SK-N-SH (cell line): ENCODE measurements at regions not wholly inside any gene's neighbourhood (a gene's known extent, or its start where the extent isn't known, plus 50 kb on each side); places are given as distances from the start of the nearest gene placed in this dataset.
A peak's percentile ranks its signal among the peaks of the same experiment; 100 is the strongest.

ENCODE experiments used
- GATA2 ChIP-seq: sonication (generic); formaldehyde crosslinking; IDR thresholded peaks from 2 replicates; pipeline ENCODE4 v1.5.0; 2020; ENCODE audit warnings: mild to moderate bottlenecking, missing genetic modification reagents
- POLR2AphosphoS5 ChIP-seq: IDR thresholded peaks from 2 replicates; pipeline ENCODE4 v1.6.1; 2012; ENCODE audit warnings: low read depth, low read length
- YY1 ChIP-seq: IDR thresholded peaks from 2 replicates; pipeline ENCODE4 v1.4.0; 2012; ENCODE audit warnings: low read depth, mild to moderate bottlenecking
- TF ChIP-seq, protein P1 (sequence below): fragments of 200-600 bp; sonication (generic); IDR thresholded peaks from 2 replicates; pipeline ENCODE4 v1.6.1; 2017; ENCODE audit warnings: antibody characterized with exemption, mild to moderate bottlenecking, moderate library complexity
- TF ChIP-seq, protein P2 (sequence below): IDR thresholded peaks from 2 replicates; pipeline ENCODE4 v1.4.0; 2012; ENCODE audit warnings: low read depth, borderline replicate concordance
- TF ChIP-seq, protein P3 (sequence below): IDR thresholded peaks from 2 replicates; pipeline ENCODE4 v1.4.0; 2012; ENCODE audit warnings: low read depth, borderline replicate concordance

- TF ChIP-seq, protein P1, sequence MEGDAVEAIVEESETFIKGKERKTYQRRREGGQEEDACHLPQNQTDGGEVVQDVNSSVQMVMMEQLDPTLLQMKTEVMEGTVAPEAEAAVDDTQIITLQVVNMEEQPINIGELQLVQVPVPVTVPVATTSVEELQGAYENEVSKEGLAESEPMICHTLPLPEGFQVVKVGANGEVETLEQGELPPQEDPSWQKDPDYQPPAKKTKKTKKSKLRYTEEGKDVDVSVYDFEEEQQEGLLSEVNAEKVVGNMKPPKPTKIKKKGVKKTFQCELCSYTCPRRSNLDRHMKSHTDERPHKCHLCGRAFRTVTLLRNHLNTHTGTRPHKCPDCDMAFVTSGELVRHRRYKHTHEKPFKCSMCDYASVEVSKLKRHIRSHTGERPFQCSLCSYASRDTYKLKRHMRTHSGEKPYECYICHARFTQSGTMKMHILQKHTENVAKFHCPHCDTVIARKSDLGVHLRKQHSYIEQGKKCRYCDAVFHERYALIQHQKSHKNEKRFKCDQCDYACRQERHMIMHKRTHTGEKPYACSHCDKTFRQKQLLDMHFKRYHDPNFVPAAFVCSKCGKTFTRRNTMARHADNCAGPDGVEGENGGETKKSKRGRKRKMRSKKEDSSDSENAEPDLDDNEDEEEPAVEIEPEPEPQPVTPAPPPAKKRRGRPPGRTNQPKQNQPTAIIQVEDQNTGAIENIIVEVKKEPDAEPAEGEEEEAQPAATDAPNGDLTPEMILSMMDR = peak; percentile 73
- TF ChIP-seq, protein P2, sequence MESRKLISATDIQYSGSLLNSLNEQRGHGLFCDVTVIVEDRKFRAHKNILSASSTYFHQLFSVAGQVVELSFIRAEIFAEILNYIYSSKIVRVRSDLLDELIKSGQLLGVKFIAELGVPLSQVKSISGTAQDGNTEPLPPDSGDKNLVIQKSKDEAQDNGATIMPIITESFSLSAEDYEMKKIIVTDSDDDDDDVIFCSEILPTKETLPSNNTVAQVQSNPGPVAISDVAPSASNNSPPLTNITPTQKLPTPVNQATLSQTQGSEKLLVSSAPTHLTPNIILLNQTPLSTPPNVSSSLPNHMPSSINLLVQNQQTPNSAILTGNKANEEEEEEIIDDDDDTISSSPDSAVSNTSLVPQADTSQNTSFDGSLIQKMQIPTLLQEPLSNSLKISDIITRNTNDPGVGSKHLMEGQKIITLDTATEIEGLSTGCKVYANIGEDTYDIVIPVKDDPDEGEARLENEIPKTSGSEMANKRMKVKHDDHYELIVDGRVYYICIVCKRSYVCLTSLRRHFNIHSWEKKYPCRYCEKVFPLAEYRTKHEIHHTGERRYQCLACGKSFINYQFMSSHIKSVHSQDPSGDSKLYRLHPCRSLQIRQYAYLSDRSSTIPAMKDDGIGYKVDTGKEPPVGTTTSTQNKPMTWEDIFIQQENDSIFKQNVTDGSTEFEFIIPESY = no peak
- TF ChIP-seq GATA2 (CRISPR knock-in tag) = no peak
- no peak for TF ChIP-seq YY1
- TF ChIP-seq, protein P3, sequence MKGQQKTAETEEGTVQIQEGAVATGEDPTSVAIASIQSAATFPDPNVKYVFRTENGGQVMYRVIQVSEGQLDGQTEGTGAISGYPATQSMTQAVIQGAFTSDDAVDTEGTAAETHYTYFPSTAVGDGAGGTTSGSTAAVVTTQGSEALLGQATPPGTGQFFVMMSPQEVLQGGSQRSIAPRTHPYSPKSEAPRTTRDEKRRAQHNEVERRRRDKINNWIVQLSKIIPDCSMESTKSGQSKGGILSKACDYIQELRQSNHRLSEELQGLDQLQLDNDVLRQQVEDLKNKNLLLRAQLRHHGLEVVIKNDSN = no peak
- TF ChIP-seq POLR2AphosphoS5 = no peak
Observed at GRCh38 chr6:82006027-82006738, 241.4 kb downstream of the IBTK start.
